Aorta (tissue), 5 donors: ENCODE measurements at regions not wholly inside any gene's neighbourhood (a gene's known extent, or its start where the extent isn't known, plus 50 kb on each side); places are given as distances from the start of the nearest gene placed in this dataset.

ENCODE experiments used
- ATAC-seq: fragments of 200-7000 bp; cut with Tn5 transposase; one replicate; pipeline ENCODE4 v1.9.1; 2022; ENCODE audit warnings: moderate library complexity; ENCODE audit not compliant: low FRiP score
- DNase-seq, 2 donors: peaks; one replicate each; pipeline ENCODE4 v3.0.0-alpha.2; 2020
- H3K27ac ChIP-seq, 2 donors: one replicate each; pipeline ENCODE4 v1.5.1; 2013; ENCODE audit warnings: low read length in 2 of 2, mild to moderate bottlenecking in 2 of 2, moderate library complexity in 2 of 2, control low read depth in 1 of 2, inconsistent platforms in 1 of 2, low read depth in 1 of 2
- H3K27me3 ChIP-seq, 2 donors: one replicate each; pipeline ENCODE4 v1.6.1; 2013; ENCODE audit warnings: control low read depth in 1 of 2, low read length in 1 of 2, mild to moderate bottlenecking in 1 of 2, moderate library complexity in 1 of 2; ENCODE audit not compliant: insufficient read depth in 2 of 2, control insufficient read depth in 1 of 2
- H3K36me3 ChIP-seq, 2 donors: one replicate each; pipeline ENCODE4 v1.6.1; 2013; ENCODE audit warnings: control low read depth in 1 of 2, low read length in 1 of 2, mild to moderate bottlenecking in 1 of 2; ENCODE audit not compliant: insufficient read depth in 2 of 2, control insufficient read depth in 1 of 2
- H3K4me1 ChIP-seq, 2 donors: one replicate each; pipeline ENCODE4 v1.6.1; 2013; ENCODE audit warnings: low read length in 2 of 2, control low read depth in 1 of 2, mild to moderate bottlenecking in 1 of 2, moderate library complexity in 1 of 2; ENCODE audit not compliant: insufficient read depth in 2 of 2, control insufficient read depth in 1 of 2
- H3K4me3 ChIP-seq, 2 donors: one replicate each; pipeline ENCODE4 v1.5.1; 2013; ENCODE audit warnings: low read length in 2 of 2, control low read depth in 1 of 2, mild to moderate bottlenecking in 1 of 2
- H3K9me3 ChIP-seq: one replicate; pipeline ENCODE4 v1.6.1; 2013; ENCODE audit warnings: mild to moderate bottlenecking, low read length; ENCODE audit not compliant: control insufficient read depth
- WGBS, 2 donors: extraction: QIAGEN DNeasy Blood & Tissue Kit; methylation state at CpG; one replicate each; pipeline ENCODE4 v1.1.7; 2013; 5-methylcytosine and 5-hydroxymethylcytosine counted together
- intact Hi-C, 2 donors: fragments of 100-400 bp; cut with DNase I; formaldehyde crosslinking; loops; one replicate each; pipeline versions ENCODE4 v1.14.2 to v1.15.0; 2022
- donor health status: healthy with polysubstance abuse.
- donor health status: Bipolar disorder and iron deficiency.
- donor health status: DM: no; HTN: no; CAD: no.
- donor health status: DM: no; HTN: no; CAD: no.
- donor health status: DM: yes; HTN: yes; CAD: no.

- ATAC-seq (no peak), DNase-seq (no peak)
- 80 to 83% methylated on average over 3 of the region's 3 CpGs for WGBS, 2 donors
- Histone ChIP-seq H3K36me3 (no peaks in the 10 kb centered on the region), H3K27ac (no peak overlapping the region), H3K4me1 (no peaks in the 10 kb centered on the region), H3K9me3 (peaks cover 2% of the 10 kb centered on the region), H3K4me3 (no peak overlapping the region), H3K27me3 (no peaks in the 10 kb centered on the region)
- intact Hi-C loops = no loop called here
These were observed 130.9 kb downstream of the MAP3K7 start for GRCh38 chr6:90456001-90456400.

- Histone ChIP-seq H3K9me3 (no peaks in the 10 kb centered on the region), H3K4me1 (no peaks in the 10 kb centered on the region), H3K27ac (no peak overlapping the region), H3K27me3 (no peaks in the 10 kb centered on the region), H3K4me3 (no peak overlapping the region), H3K36me3 (no peaks in the 10 kb centered on the region)
- DNase-seq (no peak), ATAC-seq (no peak)
- intact Hi-C loops = no loop called here
- 91 to 92% methylated on average over 7 of the region's 7 CpGs for WGBS, 2 donors
These were observed 131.9 kb downstream of the MAP3K7 start for GRCh38 chr6:90454836-90455427.

GRCh38 chr6:90450268-90450953, 136.5 kb downstream of the MAP3K7 start:
- Histone ChIP-seq H3K4me3 (no peak overlapping the region), H3K4me1 (no peaks in the 10 kb centered on the region), H3K36me3 (no peaks in the 10 kb centered on the region), H3K9me3 (no peaks in the 10 kb centered on the region), H3K27me3 (peaks cover 0 to 1% of the 10 kb centered on the region in 2 donors), H3K27ac (no peak overlapping the region)
- ATAC-seq (no peak), DNase-seq (no peak)
- intact Hi-C loops = no loop called here
- 50 to 54% methylated on average over 4 of the region's 4 CpGs for WGBS, 2 donors

- Histone ChIP-seq H3K9me3 (no peaks in the 10 kb centered on the region), H3K4me1 (no peaks in the 10 kb centered on the region), H3K27ac (no peak overlapping the region), H3K27me3 (peaks cover 0 to 1% of the 10 kb centered on the region in 2 donors), H3K36me3 (no peaks in the 10 kb centered on the region), H3K4me3 (no peak overlapping the region)
- no peak for ATAC-seq
- intact Hi-C loops = no loop called here
- no peak for DNase-seq
- WGBS, 2 donors = 88 to 92% methylated on average over 5 of the region's 5 CpGs
These were observed 137.6 kb downstream of the MAP3K7 start for GRCh38 chr6:90449311-90449710.

GRCh38 chr6:90448836-90449235, 138.0 kb downstream of the MAP3K7 start:
- DNase-seq (no peak), ATAC-seq (no peak)
- no peaks in the 10 kb centered on the region for H3K9me3 ChIP-seq
- no peaks in the 10 kb centered on the region for H3K36me3 ChIP-seq
- H3K4me1 ChIP-seq = no peaks in the 10 kb centered on the region
- H3K27ac ChIP-seq = no peak overlapping the region
- peaks cover 0 to 1% of the 10 kb centered on the region in 2 donors for H3K27me3 ChIP-seq
- no peak overlapping the region for H3K4me3 ChIP-seq
- intact Hi-C loops = no loop called here
- 92 to 94% methylated on average over 5 of the region's 5 CpGs for WGBS, 2 donors

- 1 to 3% methylated on average over 2 of the region's 2 CpGs for WGBS, 2 donors
- DNase-seq = no peak
These were observed 140.7 kb downstream of the MAP3K7 start for GRCh38 chr6:90446164-90446563.

GRCh38 chr6:90445533-90446108, 141.3 kb downstream of the MAP3K7 start:
- WGBS, 2 donors = 26 to 35% methylated on average over 2 of the region's 2 CpGs
- H3K27ac ChIP-seq = no peak overlapping the region

More at GRCh38 chr6:90446164-90446563, 140.7 kb downstream of the MAP3K7 start:
- H3K27ac ChIP-seq = no peak overlapping the region
- no peaks in the 10 kb centered on the region for H3K4me1 ChIP-seq
- H3K4me3 ChIP-seq = no peak overlapping the region
- H3K9me3 ChIP-seq = no peaks in the 10 kb centered on the region
- no peaks in the 10 kb centered on the region for H3K36me3 ChIP-seq
- peaks cover 0 to 1% of the 10 kb centered on the region in 2 donors for H3K27me3 ChIP-seq
- intact Hi-C loops = no loop called here
- no peak for ATAC-seq

GRCh38 chr6:90444160-90444714, 142.6 kb downstream of the MAP3K7 start:
- intact Hi-C loops = no loop called here
- Histone ChIP-seq H3K27me3 (peaks cover 0 to 1% of the 10 kb centered on the region in 2 donors), H3K9me3 (no peaks in the 10 kb centered on the region), H3K36me3 (no peaks in the 10 kb centered on the region), H3K4me1 (no peaks in the 10 kb centered on the region), H3K27ac (no peak overlapping the region), H3K4me3 (no peak overlapping the region)
- ATAC-seq = no peak
- no peak for DNase-seq
- 77 to 79% methylated on average over 8 of the region's 8 CpGs for WGBS, 2 donors

More at GRCh38 chr6:90445533-90446108, 141.3 kb downstream of the MAP3K7 start:
- Histone ChIP-seq H3K9me3 (no peaks in the 10 kb centered on the region), H3K27me3 (peaks cover 0 to 1% of the 10 kb centered on the region in 2 donors), H3K4me1 (no peaks in the 10 kb centered on the region), H3K36me3 (no peaks in the 10 kb centered on the region), H3K4me3 (no peak overlapping the region)
- intact Hi-C loops = no loop called here
- no peak for ATAC-seq
- DNase-seq = no peak
